ENCODE measurements at regions not wholly inside any gene's neighbourhood (a gene's known extent, or its start where the extent isn't known, plus 50 kb on each side); places are given as distances from the start of the nearest gene placed in this dataset.

DNA sequence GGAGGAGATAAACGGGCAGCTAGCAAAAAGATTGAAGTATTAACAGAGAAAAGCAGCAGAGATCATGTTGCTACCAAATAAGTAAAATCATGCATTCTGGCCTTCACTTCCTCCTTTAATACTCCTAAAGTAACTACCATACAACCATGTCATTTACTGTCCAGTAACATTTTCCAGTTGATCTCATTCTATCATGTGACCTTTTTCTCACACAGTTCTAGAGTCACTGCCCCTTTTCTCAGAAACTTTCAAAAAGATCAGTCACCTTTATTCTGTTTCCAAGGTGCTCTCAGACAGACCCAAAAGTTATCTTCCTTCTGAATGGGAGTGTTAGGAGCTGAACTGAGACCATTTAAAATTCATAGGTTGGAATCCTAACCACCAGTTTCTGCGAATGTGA is 984.4 kb downstream of the FAM181B start:
- no peak for DNase-seq (ENCODE audit: low read depth)

DNA sequence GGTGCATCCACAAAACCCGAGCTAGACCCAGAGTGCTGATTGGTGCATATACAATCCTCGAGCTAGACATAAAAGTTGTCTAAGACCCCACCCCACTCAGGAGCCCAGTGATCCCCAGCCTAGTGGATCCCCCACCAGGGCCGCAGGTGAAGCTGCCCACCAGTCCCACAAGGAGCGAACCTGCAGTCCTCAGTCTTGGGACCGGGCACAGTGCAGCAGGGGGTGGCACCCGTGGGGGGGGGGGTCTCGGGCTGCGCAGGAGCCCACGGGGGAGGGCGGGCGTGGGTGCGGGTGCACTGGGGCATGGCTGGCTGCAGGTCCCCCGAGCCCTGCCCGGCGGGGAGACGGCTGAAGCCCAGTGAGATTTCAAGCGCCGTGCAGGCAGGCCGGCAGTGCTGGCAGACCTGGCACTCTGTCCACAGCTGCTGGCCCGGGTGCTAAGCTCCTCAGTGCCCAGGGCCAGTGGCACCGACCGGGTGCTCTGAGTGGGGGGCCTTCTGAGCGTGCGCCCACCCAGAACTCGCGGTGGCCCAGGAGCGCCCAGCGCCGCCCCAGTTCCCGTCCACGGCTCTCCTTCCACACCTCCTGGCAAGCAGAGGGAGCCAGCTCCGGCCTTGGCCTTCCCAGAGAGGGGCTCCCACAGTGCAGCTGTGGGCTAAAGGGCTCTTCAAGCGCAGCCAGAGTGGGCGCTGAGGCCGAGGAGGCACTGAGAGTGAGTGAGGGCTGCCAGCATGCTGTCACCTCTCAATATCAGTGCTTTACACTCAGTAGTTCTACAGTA is 989.1 kb downstream of the FAM181B start:
- DNase-seq (ENCODE audit: low read depth): no peak

- no peak for DNase-seq (ENCODE audit: low read depth)
Measured at GRCh38 chr11:81725701-81726100, 1008.0 kb downstream of the FAM181B start.

DNA sequence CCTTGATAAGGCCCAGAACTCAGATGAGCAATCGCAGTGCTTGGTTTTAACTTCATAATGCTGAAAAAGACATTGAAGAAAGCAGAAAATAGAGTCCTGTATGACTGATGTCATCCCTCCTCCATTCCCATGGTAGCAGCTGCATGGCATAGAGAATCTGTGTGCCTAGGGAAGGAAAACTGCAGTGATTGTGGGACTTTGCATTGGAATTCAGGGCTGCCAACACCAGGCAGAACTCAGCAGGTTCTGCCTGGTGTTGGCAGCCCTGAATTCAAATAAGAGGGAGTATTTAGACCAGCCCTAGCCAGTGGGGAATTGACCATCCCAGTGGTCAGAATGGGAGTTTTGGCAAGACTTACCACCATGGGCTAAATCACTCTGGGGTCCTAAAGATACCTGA is 1016.0 kb downstream of the FAM181B start:
- no peak for DNase-seq (ENCODE audit: low read depth)

DNA sequence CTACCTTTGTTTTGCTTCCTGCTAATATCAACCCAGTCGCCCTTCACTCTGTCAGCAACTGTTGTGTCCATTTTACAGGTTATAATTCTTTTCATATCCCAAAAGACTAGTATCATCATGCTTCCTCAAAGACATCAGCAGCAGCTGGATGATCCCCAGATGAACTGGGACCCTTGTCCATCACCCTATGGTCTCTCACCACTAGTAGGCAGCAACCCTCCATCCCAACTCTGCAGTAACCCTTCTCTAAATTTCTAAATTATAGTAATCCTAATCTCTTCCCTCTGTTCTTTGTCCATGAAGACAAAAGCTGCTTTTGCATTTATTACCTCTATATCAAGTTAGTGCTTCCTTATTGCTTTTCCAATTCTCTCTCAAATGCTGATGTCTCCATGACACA is 1025.8 kb downstream of the FAM181B start:
- DNase-seq (ENCODE audit: low read depth): no peak

DNA sequence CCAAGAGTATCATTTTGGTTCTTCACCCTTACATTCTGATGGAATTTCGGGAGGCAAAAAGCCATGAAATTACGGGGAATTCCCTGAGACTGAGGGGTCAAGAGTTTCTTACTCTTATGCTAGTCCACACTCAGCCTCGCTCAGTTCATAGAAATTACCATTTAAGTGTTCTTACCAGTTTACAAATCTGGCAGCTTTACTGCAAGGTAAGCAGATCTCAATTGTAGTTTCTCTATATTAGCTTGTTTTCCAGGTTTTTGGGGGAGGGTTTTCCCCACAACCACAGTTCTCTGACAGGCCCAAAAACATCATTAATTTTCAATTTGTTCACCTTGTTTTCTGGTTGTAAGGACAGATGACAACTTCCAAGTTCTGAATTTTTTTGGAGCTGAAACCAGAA is 1028.4 kb downstream of the FAM181B start:
- no peak for DNase-seq (ENCODE audit: low read depth)

- DNase-seq (ENCODE audit: low read depth): no peak
Measured at GRCh38 chr11:81700076-81700475, 1033.6 kb downstream of the FAM181B start.

DNA sequence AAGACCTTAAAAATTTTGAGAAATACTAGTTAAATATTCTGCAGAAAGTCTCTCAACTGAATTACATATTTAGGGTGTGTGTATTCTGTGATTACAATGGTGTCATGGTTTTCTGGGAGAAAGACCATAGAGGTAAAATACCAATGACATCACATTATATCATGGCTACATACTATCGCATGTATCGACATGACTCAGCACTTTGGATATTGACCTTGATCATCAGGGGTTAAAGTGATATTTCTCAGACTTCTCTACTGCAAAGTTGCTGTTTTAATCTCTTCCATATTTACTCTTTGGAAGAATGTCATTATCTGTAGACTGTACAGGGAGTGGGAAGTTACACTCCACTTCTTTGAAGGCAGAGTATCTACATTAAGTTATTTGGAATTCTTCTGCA is 1046.6 kb downstream of the FAM181B start:
- DNase-seq (ENCODE audit: low read depth): no peak

GRCh38 chr11:81674211-81674610 is 1059.5 kb downstream of the FAM181B start:
- no peak for DNase-seq (ENCODE audit: low read depth)

- DNase-seq (ENCODE audit: low read depth): no peak
Measured at GRCh38 chr11:81673001-81673400, 1060.7 kb downstream of the FAM181B start.

DNA sequence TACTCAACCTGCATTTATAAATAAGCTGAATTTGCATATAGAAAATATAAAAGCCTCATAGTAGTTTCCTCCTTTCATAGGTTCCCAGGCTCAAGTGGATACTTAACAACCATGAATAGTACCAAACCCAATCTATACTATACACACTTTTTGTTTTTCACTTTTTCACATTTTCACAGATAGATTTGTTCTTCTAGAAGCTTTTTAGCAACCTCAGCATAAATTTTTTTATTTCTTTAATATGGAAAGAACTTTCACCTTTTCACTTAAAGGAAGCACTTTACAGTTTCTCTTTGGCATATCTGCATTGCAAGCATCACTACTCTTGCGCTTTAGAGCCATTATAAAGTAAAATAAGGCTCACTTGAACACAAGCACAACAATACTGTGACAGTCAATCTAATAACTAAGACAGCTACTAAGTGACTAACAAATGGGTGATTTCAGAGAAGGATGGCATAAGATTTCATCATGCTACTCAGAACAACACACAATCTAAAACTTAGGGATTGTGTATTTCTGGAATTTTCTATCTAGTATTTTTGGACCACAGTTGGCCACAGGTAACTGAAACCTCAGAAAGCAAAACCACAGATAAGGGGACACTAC is 1063.6 kb downstream of the FAM181B start:
- DNase-seq (ENCODE audit: low read depth): no peak

DNA sequence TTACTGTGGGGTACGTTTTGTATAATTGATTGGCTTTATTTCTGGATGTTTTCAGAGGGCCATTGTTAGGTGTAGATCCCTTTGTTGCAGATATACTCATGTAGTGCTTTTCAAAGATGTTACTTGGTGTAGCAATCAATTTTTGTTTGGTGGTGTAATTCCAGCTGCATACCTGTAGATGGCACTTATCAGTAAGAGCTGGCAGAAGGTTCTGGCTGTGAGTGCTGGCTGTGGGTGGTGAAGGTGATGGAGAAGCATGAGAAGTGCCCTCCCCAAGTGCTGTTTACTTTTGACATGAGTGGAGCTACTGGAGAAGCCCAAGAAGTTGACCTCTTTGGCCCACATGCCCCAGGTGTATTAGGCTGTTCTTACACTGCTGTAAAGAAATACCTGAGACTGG is 1074.9 kb downstream of the FAM181B start:
- no peak for DNase-seq (ENCODE audit: low read depth)

DNA sequence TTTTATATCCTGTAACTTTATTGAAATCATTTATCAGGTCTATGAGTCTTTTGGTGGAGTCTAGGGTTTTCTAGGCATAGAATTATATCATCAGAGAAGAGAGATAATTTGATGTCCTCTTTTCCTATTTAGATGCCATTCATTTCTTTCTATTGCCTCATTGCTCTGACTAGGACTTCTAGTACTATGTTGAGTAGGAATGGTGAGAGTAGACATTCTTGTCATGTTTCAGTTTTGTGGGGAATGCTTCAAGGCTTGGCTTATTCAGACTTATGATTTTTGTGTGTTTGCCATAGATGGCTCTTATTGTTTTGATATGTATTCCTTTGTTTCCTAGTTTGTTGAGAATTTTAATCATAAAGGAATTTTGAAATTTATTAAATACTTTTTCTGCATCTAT is 1078.3 kb downstream of the FAM181B start:
- DNase-seq (ENCODE audit: low read depth): no peak

DNA sequence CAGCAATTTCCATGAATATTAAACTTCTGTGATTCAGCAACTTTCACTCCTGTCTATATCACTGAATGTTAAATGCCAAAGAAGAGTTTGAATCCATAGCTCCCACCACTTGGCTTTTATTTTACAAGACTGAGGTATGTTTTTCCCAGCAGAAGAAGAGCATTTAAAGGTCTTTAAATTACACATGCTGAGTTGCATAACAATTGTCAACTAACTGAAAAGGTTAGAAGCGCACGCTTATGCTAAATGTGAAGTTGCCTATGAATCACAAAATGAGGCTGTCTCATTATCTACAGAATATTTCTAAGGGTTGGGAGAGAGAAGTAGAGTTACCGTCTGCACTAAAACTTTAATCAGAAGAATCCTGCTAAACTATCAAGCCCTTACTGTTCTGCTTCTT is 1086.3 kb downstream of the FAM181B start:
- no peak for DNase-seq (ENCODE audit: low read depth)

- DNase-seq (ENCODE audit: low read depth): peak; percentile 3
Measured at GRCh38 chr11:81644239-81644840, 1089.3 kb downstream of the FAM181B start.

DNA sequence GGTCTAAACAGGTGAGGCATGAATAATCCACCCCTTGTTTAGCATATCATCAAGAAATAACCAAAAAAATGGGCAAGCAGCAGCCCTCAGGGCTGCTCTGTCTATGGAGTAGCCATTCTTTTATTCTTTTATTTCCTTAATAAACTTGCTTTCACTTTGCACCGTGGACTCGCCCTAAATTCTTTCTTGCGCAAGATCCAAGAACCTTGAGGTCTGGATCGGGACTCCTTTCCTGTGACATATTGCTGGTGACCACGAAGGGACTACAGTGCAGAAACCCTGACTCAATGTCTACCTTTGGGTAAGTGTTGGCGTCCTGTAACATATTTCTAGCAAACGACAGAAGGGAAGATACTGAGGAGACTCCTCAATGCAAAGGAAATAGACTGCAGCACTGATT is 1099.2 kb downstream of the FAM181B start:
- DNase-seq (ENCODE audit: low read depth): no peak

- DNase-seq (ENCODE audit: low read depth): no peak
Measured at GRCh38 chr11:81602508-81602907, 1131.2 kb downstream of the FAM181B start.

DNA sequence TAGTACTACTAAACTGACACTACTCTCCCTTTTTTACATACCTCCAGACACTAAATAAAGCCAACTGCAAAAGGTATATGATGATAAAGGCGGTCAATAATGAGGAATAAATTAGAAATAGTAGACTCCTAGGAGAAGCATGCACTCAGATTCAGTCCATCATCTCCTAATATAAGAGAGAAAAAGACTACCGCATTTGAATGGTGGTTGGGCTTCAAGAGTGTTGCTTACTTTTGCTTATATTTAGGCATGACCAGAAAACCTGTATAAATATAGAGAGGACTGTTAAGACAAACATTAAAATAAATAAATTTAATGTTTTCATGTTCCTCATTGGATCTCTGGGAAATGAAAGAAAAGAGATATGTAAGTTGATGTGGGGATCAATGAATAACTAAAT is 1137.0 kb downstream of the FAM181B start:
- DNase-seq (ENCODE audit: low read depth): no peak

- DNase-seq (ENCODE audit: low read depth): no peak
Measured at GRCh38 chr11:81585390-81585933, 1148.2 kb downstream of the FAM181B start.

- no peak for DNase-seq (ENCODE audit: low read depth)
Measured at GRCh38 chr11:81579339-81579738, 1154.3 kb downstream of the FAM181B start.

- DNase-seq (ENCODE audit: low read depth): no peak
Measured at GRCh38 chr11:81578571-81578970, 1155.1 kb downstream of the FAM181B start.

DNA sequence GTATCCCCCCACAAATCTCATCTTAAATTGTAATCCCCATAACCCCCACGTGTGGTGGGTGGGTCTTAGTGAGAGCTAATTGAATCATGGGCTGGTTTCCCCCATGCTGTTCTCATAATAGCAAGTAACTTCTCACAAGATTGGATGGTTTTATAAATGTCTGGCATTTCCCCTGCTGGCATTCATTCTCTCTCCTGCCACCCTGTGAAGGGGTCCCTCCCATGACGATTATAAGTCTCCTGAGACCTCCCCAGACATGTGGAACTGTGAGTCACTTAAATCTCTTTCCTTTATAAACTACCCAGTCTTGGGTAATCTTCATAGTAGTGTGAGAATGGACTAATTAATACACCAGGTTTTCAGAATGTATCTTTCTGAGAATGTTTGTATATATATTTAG is 1159.4 kb downstream of the FAM181B start:
- DNase-seq (ENCODE audit: low read depth): no peak

DNA sequence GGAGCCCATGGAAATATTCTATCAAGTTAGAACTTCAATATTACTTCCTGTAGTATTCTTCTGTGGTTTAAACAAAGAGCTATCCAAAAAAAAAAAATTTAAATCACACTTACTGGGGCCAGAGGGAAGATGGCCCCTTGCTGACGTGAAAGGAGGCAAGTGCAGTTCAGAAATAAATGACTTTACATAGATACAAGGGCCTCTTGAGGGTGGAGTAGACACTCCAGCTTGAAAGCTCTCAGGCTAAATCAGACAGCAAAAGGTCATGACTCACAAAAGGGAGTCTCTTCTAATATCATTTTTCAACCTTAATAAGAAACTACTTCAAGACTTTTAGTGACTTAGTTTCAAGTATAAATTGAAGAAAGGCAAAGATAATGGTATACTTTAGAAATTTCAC is 1160.3 kb downstream of the FAM181B start:
- DNase-seq (ENCODE audit: low read depth): no peak
